ENCODE measurements at regions not wholly inside any gene's neighbourhood (a gene's known extent, or its start where the extent isn't known, plus 50 kb on each side); places are given as distances from the start of the nearest gene placed in this dataset.

GRCh38 chr2:136233298-136233697, 115.3 kb upstream of the CXCR4 start:
- TF ChIP-seq CTCF (IDR thresholded peaks at IDR 0.05 in 4 of 5, conservative IDR thresholded peaks at IDR 0.05 in 1 of 5) (no peak), POLR2A (IDR thresholded peaks at IDR 0.05) (no peak)
- no peaks in the 10 kb centered on the region for H3K9me3 ChIP-seq
- H3K4me3 ChIP-seq = no peak overlapping the region
- no peaks in the 10 kb centered on the region for H3K27me3 ChIP-seq
- H3K4me1 ChIP-seq = no peaks in the 10 kb centered on the region
- H3K36me3 ChIP-seq = no peaks in the 10 kb centered on the region
- DNase-seq (no peak), ATAC-seq (no peak)
- intact Hi-C loops (cut with DNase I; ENCODE audit: low total_unique reads) (loop anchor here (10.0 kb wide), 1 partner anchor 218 kb away; no protein-coding TSS in a partner anchor), in situ Hi-C loops (cut with MboI; ENCODE audit: low sequenced_read_pairs in 4 of 4) (no loop called here)
- no peak overlapping the region for H3K27ac ChIP-seq

- Histone ChIP-seq H3K27me3 (no peaks in the 10 kb centered on the region), H3K36me3 (no peaks in the 10 kb centered on the region), H3K27ac (no peak overlapping the region), H3K9me3 (no peaks in the 10 kb centered on the region), H3K4me1 (no peaks in the 10 kb centered on the region), H3K4me3 (no peak overlapping the region)
- DNase-seq = no peak
- ATAC-seq = no peak
- in situ Hi-C loops (cut with MboI; ENCODE audit: low sequenced_read_pairs in 4 of 4) (no loop called here), intact Hi-C loops (cut with DNase I; ENCODE audit: low total_unique reads) (loop anchor here (10.0 kb wide), 1 partner anchor 218 kb away; no protein-coding TSS in a partner anchor)
- TF ChIP-seq CTCF (IDR thresholded peaks at IDR 0.05 in 4 of 5, conservative IDR thresholded peaks at IDR 0.05 in 1 of 5) (no peak), POLR2A (IDR thresholded peaks at IDR 0.05) (no peak)
These were observed 114.7 kb upstream of the CXCR4 start for GRCh38 chr2:136232456-136233172.

- Histone ChIP-seq H3K9me3 (no peaks in the 10 kb centered on the region), H3K27ac (no peak overlapping the region), H3K4me3 (no peak overlapping the region), H3K4me1 (no peaks in the 10 kb centered on the region), H3K27me3 (no peaks in the 10 kb centered on the region), H3K36me3 (no peaks in the 10 kb centered on the region)
- ATAC-seq (no peak), DNase-seq (no peak)
- TF ChIP-seq POLR2A (IDR thresholded peaks at IDR 0.05) (no peak), CTCF (IDR thresholded peaks at IDR 0.05 in 4 of 5, conservative IDR thresholded peaks at IDR 0.05 in 1 of 5) (no peak)
- in situ Hi-C loops (cut with MboI; ENCODE audit: low sequenced_read_pairs in 4 of 4) (no loop called here), intact Hi-C loops (cut with DNase I; ENCODE audit: low total_unique reads) (loop anchor here (10.0 kb wide), 1 partner anchor 216 kb away; no protein-coding TSS in a partner anchor)
These were observed 112.5 kb upstream of the CXCR4 start for GRCh38 chr2:136230464-136230863.

GRCh38 chr2:136226903-136227302, 109.0 kb upstream of the CXCR4 start:
- in situ Hi-C loops (cut with MboI; ENCODE audit: low sequenced_read_pairs in 4 of 4) (no loop called here), intact Hi-C loops (cut with DNase I; ENCODE audit: low total_unique reads) (no loop called here)
- Histone ChIP-seq H3K4me1 (no peaks in the 10 kb centered on the region), H3K9me3 (no peaks in the 10 kb centered on the region), H3K27me3 (no peaks in the 10 kb centered on the region), H3K4me3 (no peak overlapping the region), H3K27ac (no peak overlapping the region), H3K36me3 (no peaks in the 10 kb centered on the region)
- DNase-seq (no peak), ATAC-seq (no peak)
- TF ChIP-seq CTCF (IDR thresholded peaks at IDR 0.05 in 4 of 5, conservative IDR thresholded peaks at IDR 0.05 in 1 of 5) (no peak), POLR2A (IDR thresholded peaks at IDR 0.05) (no peak)
